ENCODE measurements at regions not wholly inside any gene's neighbourhood (a gene's known extent, or its start where the extent isn't known, plus 50 kb on each side); places are given as distances from the start of the nearest gene placed in this dataset.

GRCh38 chr12:125473501-125473900, 408.3 kb downstream of the AACS start:
- Histone ChIP-seq H3K9ac (replicated peaks in 1 of 4; ENCODE audit: extremely low read depth in 1 of 4, low read depth in 3 of 4, low read length in 3 of 4) (no peak overlapping the region), H4K20me1 (replicated peaks in 1 of 2; ENCODE audit: control insufficient read depth in 1 of 2, insufficient read depth in 2 of 2, low read length in 2 of 2) (peaks cover 0 to 1% of the 10 kb centered on the region in 2 experiments), H3K4ac (replicated peaks; ENCODE audit: insufficient read length, low read depth, low read length) (no peak overlapping the region), H3K56ac (replicated peaks; ENCODE audit: insufficient read length, low read depth, low read length) (no peak overlapping the region), H2BK12ac (ENCODE audit: low read depth, low read length) (no peak overlapping the region), H2AK5ac (ENCODE audit: low read depth, low read length) (no peak overlapping the region), H3K14ac (ENCODE audit: insufficient read length) (no peak overlapping the region), H2BK5ac (ENCODE audit: low read depth, low read length) (no peak overlapping the region), H3K4me1 (replicated peaks in 1 of 4; ENCODE audit: control insufficient read depth in 3 of 4, insufficient read depth in 4 of 4, low read length in 3 of 4) (peaks cover 0 to 4% (median 1%) of the 10 kb centered on the region in 4 experiments; a peak in 4 of 7 replicates), H4K8ac (ENCODE audit: extremely low read depth, insufficient read depth, low read length) (no peak overlapping the region), H3K4me3 (ENCODE audit: extremely low read depth in 1 of 4, insufficient read depth in 2 of 4, low read depth in 3 of 4, low read length in 4 of 4) (no peak overlapping the region), H3K23me2 (ENCODE audit: low read depth, low read length) (no peaks in the 10 kb centered on the region), H2AFZ (ENCODE audit: low read length) (no peak overlapping the region), H3K79me2 (ENCODE audit: control insufficient read depth in 1 of 2, insufficient read depth in 2 of 2, low read length in 2 of 2) (peaks cover 0 to 9% of the 10 kb centered on the region in 2 experiments; a peak in 1 of 4 replicates), H2BK120ac (replicated peaks; ENCODE audit: low read depth, low read length) (no peak overlapping the region), H3K79me1 (ENCODE audit: low read depth, low read length) (no peaks in the 10 kb centered on the region), H3K18ac (ENCODE audit: extremely low read depth, low read length) (no peak overlapping the region), H3K4me2 (ENCODE audit: insufficient read depth in 1 of 2, low read depth in 2 of 2, low read length in 2 of 2) (no peak overlapping the region), H2BK15ac (ENCODE audit: low read length) (no peak overlapping the region), H2BK20ac (ENCODE audit: low read length) (no peak overlapping the region), H3K23ac (ENCODE audit: insufficient read length) (no peak overlapping the region), H4K5ac (ENCODE audit: insufficient read length, low read depth, low read length) (no peak overlapping the region), H3K27me3 (replicated peaks in 1 of 4; ENCODE audit: control insufficient read depth in 3 of 4, extremely low read depth in 1 of 4, insufficient read depth in 3 of 4, low read length in 3 of 4) (no peaks in the 10 kb centered on the region), H3K9me3 (ENCODE audit: insufficient read depth in 2 of 2, low read depth in 1 of 2, low read length in 1 of 2) (no peaks in the 10 kb centered on the region), H3K36me3 (ENCODE audit: control insufficient read depth in 2 of 4, insufficient read depth in 4 of 4, low read length in 3 of 4) (no peaks in the 10 kb centered on the region), H3K27ac (ENCODE audit: low read depth, low read length) (no peak overlapping the region), H4K91ac (replicated peaks; ENCODE audit: insufficient read length, low read length) (no peak overlapping the region)
- ChIA-PET CTCF (ENCODE audit: partially characterized antibody) (interaction anchor here (1.6 to 1.8 kb wide), 2 partner anchors 10 to 15 kb away, joined by 5 to 6 read pairs; no protein-coding TSS in a partner anchor), POLR2A (ENCODE audit: partially characterized antibody) (no interaction called here)
- no peak for TF ChIP-seq GTF2F1 (IDR thresholded peaks at IDR 0.05; ENCODE audit: borderline replicate concordance, low read depth, low read length)
- TF ChIP-seq POU5F1 (IDR thresholded peaks at IDR 0.05; ENCODE audit: low read depth, low read length), result no peak
- TF ChIP-seq TCF12 (IDR thresholded peaks at IDR 0.05; ENCODE audit: low read depth, low read length), result no peak
- TF ChIP-seq CHD1 (IDR thresholded peaks at IDR 0.05; ENCODE audit: low read depth, low read length), result no peak
- TF ChIP-seq SP1 (IDR thresholded peaks at IDR 0.05; ENCODE audit: low read depth, low read length), result no peak
- TF ChIP-seq TAF1 (IDR thresholded peaks at IDR 0.05; ENCODE audit: low read depth, low read length), result no peak
- no peak for TF ChIP-seq NANOG (IDR thresholded peaks at IDR 0.05; ENCODE audit: insufficient read depth, low read depth, low read length, poor library complexity, severe bottlenecking)
- TF ChIP-seq CTCF (IDR thresholded peaks at IDR 0.05; ENCODE audit: control extremely low read depth in 1 of 3, insufficient read depth in 1 of 3, low read depth in 1 of 3, low read length in 3 of 3), result no peak
- no peak for TF ChIP-seq ZNF274 (IDR thresholded peaks at IDR 0.05; ENCODE audit: borderline replicate concordance, extremely low read depth, low read length)
- no peak for TF ChIP-seq TEAD4 (IDR thresholded peaks at IDR 0.05; ENCODE audit: low read depth, low read length)
- no peak for TF ChIP-seq CEBPB (IDR thresholded peaks at IDR 0.05; ENCODE audit: low read depth, low read length)
- no peak for TF ChIP-seq CREB1 (IDR thresholded peaks at IDR 0.05)
- no peak for DNase-seq (ENCODE audit: low read depth in 1 of 2, low spot score in 2 of 2)
- no peak for FAIRE-seq
